CMK (cell line): ENCODE measurements at regions not wholly inside any gene's neighbourhood (a gene's known extent, or its start where the extent isn't known, plus 50 kb on each side); places are given as distances from the start of the nearest gene placed in this dataset.

ENCODE experiments used
- DNase-seq: peaks from one replicate; pipeline ENCODE4 v3.0.0-alpha.2; 2010; ENCODE audit warnings: low read depth

DNA sequence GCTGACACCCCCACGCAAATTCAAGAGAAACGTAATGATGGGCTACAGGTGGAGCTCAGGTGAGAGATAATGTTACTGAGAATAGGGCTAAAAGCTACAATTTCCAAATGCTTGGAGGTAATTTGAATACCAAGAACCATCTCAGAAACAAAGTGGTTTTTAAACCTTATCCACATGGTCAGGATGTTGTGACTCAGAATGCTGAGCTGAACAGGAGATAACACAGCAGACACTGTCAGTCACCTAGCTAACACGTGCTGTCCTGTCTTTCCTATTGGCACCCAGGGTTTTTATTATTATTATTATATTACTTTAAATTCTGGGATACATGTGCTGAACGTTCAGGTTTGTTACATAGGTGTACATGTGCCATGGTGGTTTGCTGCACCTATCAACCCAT is 233.0 kb upstream of the MAF start:
- no peak for DNase-seq

- no peak for DNase-seq
Observed at GRCh38 chr16:79826732-79827475, 226.4 kb upstream of the MAF start.

DNA sequence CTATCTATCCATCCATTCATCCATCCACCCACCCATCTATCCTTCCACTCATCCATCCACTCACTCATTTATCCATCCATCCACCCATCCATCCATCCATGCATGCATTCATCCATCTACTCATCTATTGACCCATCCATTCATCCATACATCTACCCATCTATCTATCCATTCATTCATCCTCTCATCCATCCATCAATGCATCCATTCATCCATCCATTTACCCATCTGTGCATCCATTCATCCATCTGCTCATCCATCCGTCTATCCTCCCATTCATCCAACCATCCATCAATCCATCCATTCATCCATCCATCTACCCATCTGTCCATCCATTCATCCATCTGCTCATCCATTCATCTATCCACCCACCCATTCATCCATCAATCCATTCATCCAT is 224.5 kb upstream of the MAF start:
- DNase-seq = no peak

GRCh38 chr16:79823639-79824038 is 223.1 kb upstream of the MAF start:
- DNase-seq = no peak

DNA sequence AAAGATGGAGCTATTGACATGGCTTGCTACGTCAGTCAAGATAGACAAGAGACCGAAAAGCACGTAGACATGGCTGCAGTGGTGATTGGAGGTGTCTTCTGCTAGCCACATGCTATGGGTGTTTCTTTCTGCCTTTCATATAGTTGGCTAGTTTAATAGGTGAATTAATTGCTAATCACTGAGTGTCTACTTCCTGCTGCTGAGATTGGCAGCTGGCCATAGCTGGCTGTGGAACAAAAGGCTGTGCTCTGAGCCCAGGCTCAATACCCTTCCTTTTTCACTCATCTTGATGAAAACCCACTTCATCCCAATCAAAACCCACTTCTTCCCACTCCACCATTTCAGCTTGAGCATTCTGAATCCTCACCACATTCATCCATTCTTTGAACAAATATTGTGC is 221.4 kb upstream of the MAF start:
- DNase-seq = no peak

GRCh38 chr16:79816081-79816497 is 215.6 kb upstream of the MAF start:
- DNase-seq = no peak

- DNase-seq = no peak
Observed at GRCh38 chr16:79815049-79815448, 214.5 kb upstream of the MAF start.

DNA sequence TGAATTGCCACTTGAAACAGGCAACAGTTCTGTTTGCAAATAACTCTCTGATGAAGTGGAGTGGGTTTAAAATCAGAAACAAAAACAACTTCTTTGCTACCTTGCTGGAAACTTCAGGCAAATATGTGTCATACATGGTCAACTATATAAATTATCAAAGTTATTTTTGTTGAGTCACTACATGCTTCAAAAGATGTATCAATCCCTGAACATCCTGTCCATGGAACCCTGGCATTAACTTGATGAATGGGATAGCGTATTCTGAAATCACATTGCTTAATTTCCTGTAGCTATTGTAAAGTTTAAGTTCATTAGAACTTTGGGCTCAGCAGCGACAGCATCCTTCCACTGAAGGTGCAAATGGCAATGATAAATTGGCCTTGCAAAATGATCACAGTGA is 213.6 kb upstream of the MAF start:
- DNase-seq = no peak

- no peak for DNase-seq
Observed at GRCh38 chr16:79811541-79811940, 211.0 kb upstream of the MAF start.

DNA sequence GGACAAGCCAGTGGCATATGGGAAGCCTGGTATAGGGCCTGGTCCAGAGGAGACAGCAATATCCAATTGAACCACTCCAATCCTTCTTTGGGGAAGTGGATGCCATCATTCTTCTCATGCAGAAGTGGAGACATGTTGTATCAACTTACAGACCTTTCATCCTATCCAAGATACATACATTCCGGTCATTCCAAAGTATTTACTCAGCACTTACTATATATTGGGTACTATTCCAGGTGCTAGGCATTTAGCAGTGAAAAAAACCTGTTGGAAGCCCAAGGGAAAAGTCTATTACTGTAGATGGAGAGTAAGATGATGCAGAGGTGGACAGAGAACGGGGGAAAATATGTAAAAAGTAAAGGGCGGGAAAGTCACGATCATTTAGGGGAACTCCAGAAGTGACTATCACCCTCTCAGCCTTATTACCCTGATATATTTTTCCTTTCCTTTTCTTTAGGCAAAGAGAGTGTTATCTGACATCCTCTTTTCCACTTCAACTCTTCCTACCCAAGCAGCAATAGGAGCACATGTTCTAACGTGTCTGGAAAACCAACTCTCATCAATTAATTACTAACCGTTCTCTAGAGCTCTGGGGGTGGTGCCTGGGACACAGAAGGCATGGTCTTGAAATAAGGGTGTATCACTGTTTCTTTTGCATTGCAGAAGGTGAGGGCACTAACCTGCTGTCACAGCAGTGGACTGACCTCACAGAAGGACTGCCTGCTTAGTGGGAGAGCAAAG is 210.1 kb upstream of the MAF start:
- DNase-seq = no peak

DNA sequence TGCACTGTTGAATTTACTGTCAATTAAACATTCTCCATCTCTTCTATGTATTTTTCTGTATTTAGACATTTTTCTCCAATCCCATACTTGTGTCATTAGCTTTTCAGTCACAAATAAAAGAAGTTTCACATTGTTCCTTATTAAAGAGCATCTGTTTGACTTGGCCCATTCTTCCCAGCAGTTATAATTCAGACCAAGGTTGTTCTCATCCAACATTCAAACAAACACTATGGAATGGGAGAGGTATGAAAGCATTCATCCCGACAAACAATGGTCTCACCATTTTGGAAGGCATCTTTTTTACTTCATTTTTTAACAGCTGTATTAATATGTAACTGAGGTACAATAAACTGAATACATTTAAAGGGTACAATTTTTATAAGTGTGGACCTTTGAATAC is 208.8 kb upstream of the MAF start:
- DNase-seq = no peak

GRCh38 chr16:79808731-79809130 is 208.2 kb upstream of the MAF start:
- no peak for DNase-seq

DNA sequence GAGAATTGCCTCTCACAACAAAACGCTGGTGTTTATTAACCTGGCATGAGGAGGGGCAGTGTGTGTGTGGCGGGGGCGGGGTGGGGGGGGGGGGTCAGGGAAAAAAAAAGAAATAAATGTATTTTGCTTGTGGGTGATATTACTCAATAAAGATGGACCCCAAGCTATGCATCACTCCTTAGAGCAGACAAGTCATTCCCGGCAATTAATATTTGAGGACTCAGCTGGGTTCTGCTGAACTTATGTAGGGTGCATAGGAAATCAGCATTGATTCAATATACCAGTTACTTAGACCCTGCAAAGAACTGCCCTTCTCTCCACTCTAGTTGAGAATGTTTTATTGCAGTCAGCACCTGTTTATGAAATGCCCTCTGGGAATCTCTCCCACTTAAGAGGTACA is 206.2 kb upstream of the MAF start:
- no peak for DNase-seq

- no peak for DNase-seq
Observed at GRCh38 chr16:79805621-79806020, 205.1 kb upstream of the MAF start.

GRCh38 chr16:79801646-79802045 is 201.1 kb upstream of the MAF start:
- no peak for DNase-seq

DNA sequence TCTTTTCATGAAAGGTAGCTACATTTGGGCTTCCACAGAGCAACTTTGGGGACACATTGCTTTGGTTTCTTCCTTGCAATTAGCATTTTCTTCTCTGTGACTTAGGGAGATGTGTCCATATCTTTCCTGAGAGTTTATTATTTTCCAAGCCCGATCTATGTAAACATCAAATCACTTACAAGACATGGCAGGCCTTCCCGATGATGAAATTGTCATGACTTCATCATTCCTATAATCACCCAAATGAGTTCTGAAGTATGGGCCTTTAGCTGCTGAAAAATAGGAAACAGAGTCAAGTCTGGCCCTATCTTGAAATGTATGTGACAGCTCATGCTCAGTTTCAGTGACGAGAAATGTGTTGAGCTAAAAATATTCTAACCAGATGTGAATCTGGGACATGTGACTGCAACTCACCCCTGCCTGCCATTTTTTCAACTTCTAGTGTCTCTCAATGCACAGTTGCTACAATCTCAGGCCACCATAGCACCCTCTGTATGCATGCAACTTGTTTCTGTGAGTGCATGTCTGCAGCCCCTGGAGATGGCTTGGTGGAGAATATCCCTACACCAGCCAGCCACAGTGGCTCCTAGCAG is 199.6 kb upstream of the MAF start:
- no peak for DNase-seq

DNA sequence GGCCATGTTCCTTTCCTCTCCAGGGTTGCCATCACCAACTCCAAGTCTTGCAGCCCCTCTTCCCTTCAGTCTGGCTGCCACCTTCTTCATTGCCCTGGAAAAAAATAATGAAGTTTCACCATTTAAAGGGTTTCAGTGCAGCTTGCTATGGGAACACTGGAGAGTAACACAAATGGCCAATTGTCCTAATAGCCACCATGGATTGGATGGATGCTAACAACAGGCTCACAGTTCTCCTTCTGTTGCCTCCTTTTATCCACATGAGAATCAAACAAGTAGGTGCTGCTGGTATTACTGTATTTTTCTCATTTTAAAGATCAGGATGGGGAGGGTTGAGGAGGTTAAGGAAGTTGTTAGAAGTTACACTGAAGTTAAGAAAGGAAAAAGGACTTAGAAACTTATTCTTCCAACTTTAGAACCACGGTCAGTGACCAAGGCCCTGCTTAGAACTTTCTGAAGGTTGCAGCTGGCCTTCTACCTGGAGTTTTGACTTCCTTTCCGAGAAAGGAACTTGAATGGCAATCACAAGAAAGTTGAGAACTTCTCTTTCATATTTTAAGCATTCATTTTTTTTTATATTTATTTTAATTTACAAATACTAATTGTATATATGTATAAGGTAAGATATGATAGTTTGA is 198.0 kb upstream of the MAF start:
- no peak for DNase-seq

DNA sequence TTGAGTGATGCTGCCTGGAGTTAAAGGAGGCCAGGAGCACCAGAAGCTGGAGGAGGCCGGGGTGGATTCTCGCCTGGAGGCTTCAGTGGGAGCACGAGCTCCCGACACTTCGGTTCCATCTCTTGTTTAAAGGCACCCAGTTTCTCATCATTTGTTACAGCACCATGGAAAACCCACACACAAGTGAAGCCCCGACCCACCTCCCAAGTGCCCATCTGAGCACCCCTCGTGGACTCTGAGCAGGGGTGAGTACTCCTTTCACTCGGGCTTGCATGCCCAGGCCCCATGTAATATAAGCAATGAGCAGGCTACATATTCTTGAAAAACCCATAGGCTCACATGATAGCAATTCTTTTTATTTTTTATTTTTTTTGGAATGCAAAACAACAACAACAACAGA is 196.9 kb upstream of the MAF start:
- no peak for DNase-seq

DNA sequence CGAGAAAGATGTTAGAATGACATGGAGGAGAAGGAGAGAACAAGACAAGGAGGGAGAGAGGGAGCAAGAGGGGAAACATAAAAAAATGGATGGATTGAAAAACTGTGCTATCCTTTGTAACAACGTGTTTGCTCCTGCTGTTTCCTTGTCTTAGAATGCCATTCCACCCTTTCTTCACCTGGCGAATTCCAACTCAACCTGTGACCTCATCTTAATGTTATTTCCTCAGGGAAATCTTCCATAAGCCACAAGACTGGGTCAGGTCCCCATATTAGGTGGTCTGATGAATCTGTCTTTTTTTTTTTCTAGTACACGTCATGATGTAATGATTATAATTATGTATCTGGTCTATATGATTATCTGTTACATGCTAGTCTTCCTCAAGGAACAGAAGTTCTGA is 195.0 kb upstream of the MAF start:
- no peak for DNase-seq

- DNase-seq = no peak
Observed at GRCh38 chr16:79794941-79795340, 194.4 kb upstream of the MAF start.

GRCh38 chr16:79792664-79793351 is 192.3 kb upstream of the MAF start:
- DNase-seq = no peak

- no peak for DNase-seq
Observed at GRCh38 chr16:79792076-79792475, 191.5 kb upstream of the MAF start.
